ENCODE measurements at regions not wholly inside any gene's neighbourhood (a gene's known extent, or its start where the extent isn't known, plus 50 kb on each side); places are given as distances from the start of the nearest gene placed in this dataset.

DNA sequence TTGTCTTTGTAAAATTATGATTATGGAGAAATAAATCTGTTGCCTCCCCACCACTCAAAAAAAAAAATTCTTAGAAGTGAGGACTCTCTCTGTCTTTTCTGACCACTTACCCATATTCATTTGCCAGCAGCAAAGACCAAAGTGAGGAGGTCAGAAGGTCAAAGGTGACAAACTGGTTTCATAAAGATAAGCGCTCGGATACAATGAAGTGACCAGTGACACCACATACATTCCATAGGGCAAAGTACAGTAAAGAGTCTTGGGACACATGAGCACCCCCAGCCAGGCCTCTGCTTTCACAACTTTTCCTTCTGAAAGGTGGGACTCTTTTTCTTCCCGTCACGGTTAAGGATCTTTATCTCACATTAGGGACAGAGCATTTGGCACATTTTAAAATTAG, 75.9 kb upstream of the TCF4 start:
- no peaks in the 10 kb centered on the region for H3K36me3 ChIP-seq (ENCODE audit: insufficient read depth in 1 of 2, low read depth in 1 of 2)
- whole genome bisulfite sequencing, 3 donors: 88 to 93% (median 92%) methylated on average over 4 of the region's 4 CpGs
- no peaks in the 10 kb centered on the region for H3K27me3 ChIP-seq (ENCODE audit: insufficient read depth in 3 of 3, low read length in 2 of 3)
- TF ChIP-seq, protein P1, sequence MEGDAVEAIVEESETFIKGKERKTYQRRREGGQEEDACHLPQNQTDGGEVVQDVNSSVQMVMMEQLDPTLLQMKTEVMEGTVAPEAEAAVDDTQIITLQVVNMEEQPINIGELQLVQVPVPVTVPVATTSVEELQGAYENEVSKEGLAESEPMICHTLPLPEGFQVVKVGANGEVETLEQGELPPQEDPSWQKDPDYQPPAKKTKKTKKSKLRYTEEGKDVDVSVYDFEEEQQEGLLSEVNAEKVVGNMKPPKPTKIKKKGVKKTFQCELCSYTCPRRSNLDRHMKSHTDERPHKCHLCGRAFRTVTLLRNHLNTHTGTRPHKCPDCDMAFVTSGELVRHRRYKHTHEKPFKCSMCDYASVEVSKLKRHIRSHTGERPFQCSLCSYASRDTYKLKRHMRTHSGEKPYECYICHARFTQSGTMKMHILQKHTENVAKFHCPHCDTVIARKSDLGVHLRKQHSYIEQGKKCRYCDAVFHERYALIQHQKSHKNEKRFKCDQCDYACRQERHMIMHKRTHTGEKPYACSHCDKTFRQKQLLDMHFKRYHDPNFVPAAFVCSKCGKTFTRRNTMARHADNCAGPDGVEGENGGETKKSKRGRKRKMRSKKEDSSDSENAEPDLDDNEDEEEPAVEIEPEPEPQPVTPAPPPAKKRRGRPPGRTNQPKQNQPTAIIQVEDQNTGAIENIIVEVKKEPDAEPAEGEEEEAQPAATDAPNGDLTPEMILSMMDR (IDR thresholded peaks at IDR 0.05): no peak
- no peaks in the 10 kb centered on the region for H3K9me3 ChIP-seq
- intact Hi-C loops (cut with DNase I): no loop called here
- no peak overlapping the region for H3K27ac ChIP-seq
- no peaks in the 10 kb centered on the region for H3K4me1 ChIP-seq
- no peak for ATAC-seq
- DNase-seq: no peak
- no peak overlapping the region for H3K4me3 ChIP-seq

- no peak overlapping the region for H3K4me3 ChIP-seq
- no peaks in the 10 kb centered on the region for H3K27me3 ChIP-seq (ENCODE audit: insufficient read depth in 3 of 3, low read length in 2 of 3)
- WGBS, 3 donors: 95 to 97% (median 96%) methylated on average over 2 of the region's 2 CpGs
- H3K27ac ChIP-seq: no peak overlapping the region
- H3K36me3 ChIP-seq (ENCODE audit: insufficient read depth in 1 of 2, low read depth in 1 of 2): no peaks in the 10 kb centered on the region
- DNase-seq: no peak
- no peak for ATAC-seq
- H3K4me1 ChIP-seq: no peaks in the 10 kb centered on the region
- intact Hi-C loops (cut with DNase I): no loop called here
- H3K9me3 ChIP-seq: no peaks in the 10 kb centered on the region
- TF ChIP-seq, protein P1 (IDR thresholded peaks at IDR 0.05): no peak
Measured at GRCh38 chr18:55658598-55658997, 70.6 kb upstream of the TCF4 start.

DNA sequence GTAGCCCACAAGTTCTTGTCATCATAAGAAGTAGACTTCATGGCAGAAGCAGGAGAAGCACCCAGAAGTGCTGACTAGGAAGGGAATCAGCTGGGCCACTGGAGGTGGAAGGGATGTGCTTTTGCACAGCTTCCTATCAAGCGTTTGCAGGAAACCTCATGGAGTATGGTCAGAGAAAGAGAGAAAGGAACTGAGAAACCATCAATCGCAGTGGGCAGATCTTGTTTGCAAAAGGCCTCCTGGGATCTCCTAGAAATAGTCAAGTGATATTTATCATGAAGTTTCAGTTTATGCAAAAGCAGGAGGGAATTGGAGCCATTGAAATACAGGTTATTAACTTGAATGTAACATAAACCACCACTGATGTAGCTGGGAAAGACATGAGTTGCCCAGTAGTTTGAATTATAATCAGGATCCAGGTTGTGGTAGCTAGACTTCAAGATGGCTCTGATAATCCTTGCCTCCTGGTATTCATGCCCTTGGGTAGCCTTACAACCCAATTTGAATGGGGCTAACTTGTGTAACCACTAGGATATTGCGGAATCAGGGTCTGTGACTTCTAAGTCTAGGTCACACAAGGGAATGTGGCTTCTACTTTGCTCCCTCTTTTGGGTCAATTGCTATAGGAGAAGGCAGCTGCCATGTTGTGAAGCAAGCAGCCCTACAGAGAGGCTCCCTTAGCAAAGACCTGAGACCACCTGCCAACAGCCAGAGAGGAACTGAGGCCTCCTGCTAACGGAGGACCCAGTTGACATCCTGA, 69.8 kb upstream of the TCF4 start:
- H3K27me3 ChIP-seq (ENCODE audit: insufficient read depth in 3 of 3, low read length in 2 of 3): no peaks in the 10 kb centered on the region
- TF ChIP-seq, protein P1 (IDR thresholded peaks at IDR 0.05): no peak
- H3K9me3 ChIP-seq: no peaks in the 10 kb centered on the region
- intact Hi-C loops (cut with DNase I): no loop called here
- no peaks in the 10 kb centered on the region for H3K36me3 ChIP-seq (ENCODE audit: insufficient read depth in 1 of 2, low read depth in 1 of 2)
- H3K27ac ChIP-seq: no peak overlapping the region
- no peak overlapping the region for H3K4me3 ChIP-seq
- ATAC-seq (no peak), DNase-seq (no peak)
- 72 to 87% (median 79%) methylated on average over 4 of the region's 4 CpGs for WGBS, 3 donors
- no peaks in the 10 kb centered on the region for H3K4me1 ChIP-seq

- TF ChIP-seq, protein P1 (IDR thresholded peaks at IDR 0.05): no peak
- H3K9me3 ChIP-seq: no peaks in the 10 kb centered on the region
- no peak for DNase-seq
- H3K4me3 ChIP-seq: no peak overlapping the region
- no peak overlapping the region for H3K27ac ChIP-seq
- H3K4me1 ChIP-seq: no peaks in the 10 kb centered on the region
- ATAC-seq: no peak
- intact Hi-C loops (cut with DNase I): no loop called here
- H3K36me3 ChIP-seq (ENCODE audit: insufficient read depth in 1 of 2, low read depth in 1 of 2): no peaks in the 10 kb centered on the region
- no peaks in the 10 kb centered on the region for H3K27me3 ChIP-seq (ENCODE audit: insufficient read depth in 3 of 3, low read length in 2 of 3)
Measured at GRCh38 chr18:55654986-55655385, 67.0 kb upstream of the TCF4 start.

- Histone ChIP-seq H3K4me1 (no peaks in the 10 kb centered on the region), H3K36me3 (ENCODE audit: insufficient read depth in 1 of 2, low read depth in 1 of 2) (no peaks in the 10 kb centered on the region), H3K27ac (no peak overlapping the region), H3K4me3 (no peak overlapping the region), H3K9me3 (no peaks in the 10 kb centered on the region), H3K27me3 (ENCODE audit: insufficient read depth in 3 of 3, low read length in 2 of 3) (no peaks in the 10 kb centered on the region)
- 21 to 44% (median 35%) methylated on average over 1 of the region's 1 CpG for WGBS, 3 donors
- TF ChIP-seq, protein P1 (IDR thresholded peaks at IDR 0.05): no peak
- DNase-seq (no peak), ATAC-seq (no peak)
- intact Hi-C loops (cut with DNase I): no loop called here
Measured at GRCh38 chr18:55651236-55651635, 63.2 kb upstream of the TCF4 start.

Measured in psoas muscle (tissue), 7 donors.